ENCODE measurements at regions not wholly inside any gene's neighbourhood (a gene's known extent, or its start where the extent isn't known, plus 50 kb on each side); places are given as distances from the start of the nearest gene placed in this dataset.
"Not testable (repeated sequence)": the region's sequence is repeated elsewhere in the genome, so short reads cannot be mapped to it uniquely, and the experiment has no call there.

- DNase-seq: no peak
These were observed 102.7 kb upstream of the ARHGAP42 start for GRCh38 chr11:100584201-100584985.

- DNase-seq: no peak
These were observed 101.4 kb upstream of the ARHGAP42 start for GRCh38 chr11:100585728-100586127.

- DNase-seq: no peak
These were observed 100.6 kb upstream of the ARHGAP42 start for GRCh38 chr11:100586361-100587101.

- no peak for DNase-seq
These were observed 94.3 kb upstream of the ARHGAP42 start for GRCh38 chr11:100592619-100593260.

- no peak for DNase-seq
These were observed 93.8 kb upstream of the ARHGAP42 start for GRCh38 chr11:100593291-100593690.

GRCh38 chr11:100594320-100594719, 92.8 kb upstream of the ARHGAP42 start:
- DNase-seq: no peak

- DNase-seq: no peak
These were observed 86.1 kb upstream of the ARHGAP42 start for GRCh38 chr11:100600941-100601340.

GRCh38 chr11:100602716-100603115, 84.4 kb upstream of the ARHGAP42 start:
- no peak for DNase-seq

GRCh38 chr11:100607761-100608160, 79.3 kb upstream of the ARHGAP42 start:
- DNase-seq: not testable (repeated sequence)

- DNase-seq: peak; percentile 50 to 60
These were observed 74.3 kb upstream of the ARHGAP42 start for GRCh38 chr11:100612766-100613165.

GRCh38 chr11:100618914-100619313, 68.2 kb upstream of the ARHGAP42 start:
- no peak for DNase-seq

GRCh38 chr11:100619484-100619883, 67.6 kb upstream of the ARHGAP42 start:
- DNase-seq: no peak

- DNase-seq: no peak
These were observed 64.7 kb upstream of the ARHGAP42 start for GRCh38 chr11:100622404-100622803.

- DNase-seq: no peak
These were observed 62.7 kb upstream of the ARHGAP42 start for GRCh38 chr11:100624346-100624745.

GRCh38 chr11:100625041-100625440, 62.0 kb upstream of the ARHGAP42 start:
- no peak for DNase-seq

- DNase-seq: no peak
These were observed 57.4 kb upstream of the ARHGAP42 start for GRCh38 chr11:100629671-100630070.

GRCh38 chr11:100630898-100631297, 56.2 kb upstream of the ARHGAP42 start:
- DNase-seq: no peak

GRCh38 chr11:100631316-100631715, 55.8 kb upstream of the ARHGAP42 start:
- DNase-seq: no peak

GRCh38 chr11:100632941-100633452, 54.1 kb upstream of the ARHGAP42 start:
- DNase-seq: no peak

GRCh38 chr11:100635194-100635593, 51.9 kb upstream of the ARHGAP42 start:
- no peak for DNase-seq

GRCh38 chr11:100636536-100636935, 50.6 kb upstream of the ARHGAP42 start:
- no peak for DNase-seq
